Neural cell (in vitro differentiated cells): ENCODE measurements at regions not wholly inside any gene's neighbourhood (a gene's known extent, or its start where the extent isn't known, plus 50 kb on each side); places are given as distances from the start of the nearest gene placed in this dataset.

Experiments
- H2AFZ ChIP-seq: fragments of 200-600, 300-800 bp; sonication (generic), shearing (Covaris generic); 2 replicates; pipeline ENCODE4 v1.6.0; 2014; ENCODE audit warnings: low read depth, mild to moderate bottlenecking, antibody characterized with exemption, low read length, moderate library complexity
- H3F3A ChIP-seq: fragments of 200-600 bp; shearing (Covaris generic); 2 replicates; pipeline ENCODE4 v1.6.1; 2016; ENCODE audit warnings: mild to moderate bottlenecking, moderate library complexity, mixed read lengths, antibody characterized with exemption, low read length; ENCODE audit not compliant: insufficient read depth, poor library complexity, severe bottlenecking
- H3K27ac ChIP-seq: fragments of 200-600, 300-800 bp; sonication (generic), shearing (Covaris generic); 2 replicates; pipeline ENCODE4 v1.5.1; 2014; ENCODE audit warnings: mild to moderate bottlenecking, low read length, moderate library complexity
- H3K27me3 ChIP-seq: fragments of 300-800, 200-600 bp; sonication (generic), shearing (Covaris generic); 2 replicates; pipeline ENCODE4 v1.6.0; 2014; ENCODE audit warnings: mild to moderate bottlenecking, low read depth, low read length, moderate library complexity; ENCODE audit not compliant: insufficient read depth
- H3K36me3 ChIP-seq: fragments of 300-800, 200-600 bp; sonication (generic), shearing (Covaris generic); 2 replicates; pipeline ENCODE4 v1.5.1; 2014; ENCODE audit warnings: mild to moderate bottlenecking, antibody characterized with exemption, low read length, moderate library complexity; ENCODE audit not compliant: insufficient read depth
- H3K4me2 ChIP-seq: fragments of 300-800, 200-600 bp; sonication (generic), shearing (Covaris generic); 2 replicates; pipeline ENCODE4 v1.6.0; 2014; ENCODE audit warnings: mild to moderate bottlenecking, low read length
- H3K4me3 ChIP-seq: fragments of 300-800, 200-600 bp; sonication (generic), shearing (Covaris generic); 2 replicates; pipeline ENCODE4 v1.5.1; 2014; ENCODE audit warnings: mild to moderate bottlenecking, low read length, moderate library complexity
- H3K79me2 ChIP-seq: fragments of 200-600 bp; shearing (Covaris generic); replicated peaks from 2 replicates; pipeline ENCODE4 v1.6.0; 2014; ENCODE audit warnings: mild to moderate bottlenecking, low read length, moderate library complexity; ENCODE audit not compliant: insufficient read depth
- H3K9ac ChIP-seq: fragments of 300-800, 200-600 bp; sonication (generic), shearing (Covaris generic); 2 replicates; pipeline ENCODE4 v1.6.1; 2016; ENCODE audit warnings: mild to moderate bottlenecking, low read length, mixed read lengths
- H3K9me2 ChIP-seq: fragments of 200-600 bp; shearing (Covaris generic); 2 replicates; pipeline ENCODE4 v1.6.1; 2016; ENCODE audit warnings: mild to moderate bottlenecking, low read length, mixed read lengths; ENCODE audit not compliant: insufficient read depth
- H3K9me3 ChIP-seq: fragments of 200-600, 300-800 bp; sonication (generic), shearing (Covaris generic); 2 replicates; pipeline ENCODE4 v1.6.1; 2016; ENCODE audit warnings: mild to moderate bottlenecking, mixed run types, low read length, moderate library complexity, mixed read lengths
- H4K20me1 ChIP-seq: fragments of 200-600 bp; shearing (Covaris generic); 2 replicates; pipeline ENCODE4 v1.6.1; 2016; ENCODE audit warnings: mild to moderate bottlenecking, mixed run types; ENCODE audit not compliant: insufficient read depth
- CTCF ChIP-seq: fragments of 450-650 bp; IDR thresholded peaks from 2 replicates; pipeline ENCODE4 v1.5.1; 2014; ENCODE audit warnings: antibody characterized with exemption, mild to moderate bottlenecking, moderate library complexity; ENCODE audit not compliant: poor library complexity, severe bottlenecking
- EP300 ChIP-seq: fragments of 450-650 bp; conservative IDR thresholded peaks from 2 replicates; pipeline ENCODE4 v1.6.1; 2014; ENCODE audit warnings: antibody characterized with exemption, mild to moderate bottlenecking, moderate library complexity; ENCODE audit not compliant: poor library complexity, severe bottlenecking
- EZH2 ChIP-seq: fragments of 200-600, 300-800 bp; shearing (Covaris generic), sonication (generic); IDR thresholded peaks from 2 replicates; pipeline ENCODE4 v1.6.1; 2014; ENCODE audit warnings: antibody characterized with exemption, low read length, borderline replicate concordance, mild to moderate bottlenecking; ENCODE audit not compliant: insufficient read depth, poor library complexity, severe bottlenecking
- MXI1 ChIP-seq: fragments of 450-650 bp; conservative IDR thresholded peaks from 2 replicates; pipeline ENCODE4 v1.6.1; 2014; ENCODE audit warnings: antibody characterized with exemption, mild to moderate bottlenecking; ENCODE audit not compliant: poor library complexity, severe bottlenecking
- POLR2AphosphoS5 ChIP-seq: IDR thresholded peaks from 2 replicates; pipeline ENCODE4 v1.6.1; 2012
- RAD21 ChIP-seq: fragments of 450-650 bp; conservative IDR thresholded peaks from 2 replicates; pipeline ENCODE4 v1.6.1; 2014; ENCODE audit warnings: antibody characterized with exemption, mild to moderate bottlenecking, moderate library complexity
- REST ChIP-seq: IDR thresholded peaks from 2 replicates; pipeline ENCODE4 v1.6.1; 2012; ENCODE audit warnings: borderline replicate concordance
- SMC3 ChIP-seq: fragments of 450-650 bp; conservative IDR thresholded peaks from 2 replicates; pipeline ENCODE4 v1.6.1; 2014; ENCODE audit warnings: antibody characterized with exemption, mild to moderate bottlenecking, moderate library complexity; ENCODE audit not compliant: poor library complexity
- TAF1 ChIP-seq: IDR thresholded peaks from 2 replicates; pipeline ENCODE4 v1.6.1; 2012; ENCODE audit warnings: low read depth

GRCh38 chr2:240353086-240353798 lies 82.2 kb upstream of the GPC1 start:
- H3K27ac ChIP-seq = no peak overlapping the region
- TF ChIP-seq REST (no peak), SMC3 (no peak), POLR2AphosphoS5 (no peak), MXI1 (no peak), TAF1 (no peak), RAD21 (no peak), EZH2 (no peak), EP300 (no peak), CTCF (no peak)
- H3K36me3 ChIP-seq = no peaks in the 10 kb centered on the region
- no peaks in the 10 kb centered on the region for H3K9me3 ChIP-seq
- no peaks in the 10 kb centered on the region for H3K9me2 ChIP-seq
- no peak overlapping the region for H3K4me2 ChIP-seq
- no peak overlapping the region for H3K9ac ChIP-seq
- no peaks in the 10 kb centered on the region for H3F3A ChIP-seq
- no peak overlapping the region for H2AFZ ChIP-seq
- no peak overlapping the region for H3K4me3 ChIP-seq
- H3K79me2 ChIP-seq = no peaks in the 10 kb centered on the region
- no peaks in the 10 kb centered on the region for H4K20me1 ChIP-seq
- no peaks in the 10 kb centered on the region for H3K27me3 ChIP-seq

- no peaks in the 10 kb centered on the region for H3K79me2 ChIP-seq
- no peak for TF ChIP-seq CTCF
- TF ChIP-seq POLR2AphosphoS5 = no peak
- no peak for TF ChIP-seq EZH2
- no peak for TF ChIP-seq SMC3
- TF ChIP-seq MXI1 = no peak
- no peak for TF ChIP-seq TAF1
- no peak for TF ChIP-seq EP300
- TF ChIP-seq REST = no peak
- TF ChIP-seq RAD21 = no peak
- H3K9me2 ChIP-seq = no peaks in the 10 kb centered on the region
- no peak overlapping the region for H3K4me2 ChIP-seq
- H3F3A ChIP-seq = no peaks in the 10 kb centered on the region
- no peaks in the 10 kb centered on the region for H3K9me3 ChIP-seq
- H2AFZ ChIP-seq = no peak overlapping the region
- no peak overlapping the region for H3K9ac ChIP-seq
- H3K4me3 ChIP-seq = no peak overlapping the region
- H3K27me3 ChIP-seq = no peaks in the 10 kb centered on the region
- H3K27ac ChIP-seq = no peak overlapping the region
- no peaks in the 10 kb centered on the region for H4K20me1 ChIP-seq
- H3K36me3 ChIP-seq = no peaks in the 10 kb centered on the region
These were observed 81.5 kb upstream of the GPC1 start for GRCh38 chr2:240353944-240354343.
